ENCODE measurements at regions not wholly inside any gene's neighbourhood (a gene's known extent, or its start where the extent isn't known, plus 50 kb on each side); places are given as distances from the start of the nearest gene placed in this dataset.

GRCh38 chr2:63710732-63711131 is 122.0 kb downstream of the MDH1 start:
- Mint-ChIP-seq H3K27ac (no peak overlapping the region), H3K27me3 (peaks cover 7% of the 10 kb centered on the region), H3K4me3 (no peak overlapping the region), H3K9me3 (ENCODE audit: insufficient read depth) (no peaks in the 10 kb centered on the region), H3K4me1 (no peaks in the 10 kb centered on the region)
- CTCF ChIA-PET: no interaction called here
- Histone ChIP-seq H3K4me3 (ENCODE audit: control extremely low read depth in 1 of 5, extremely low read depth in 1 of 5, insufficient read depth in 1 of 5, low read depth in 2 of 5, low read length in 4 of 5) (no peak overlapping the region), H3K9ac (ENCODE audit: low read length) (no peak overlapping the region), H3K27ac (ENCODE audit: low read length in 2 of 2) (no peak overlapping the region), H3K9me3 (ENCODE audit: control extremely low read depth in 1 of 3, control insufficient read depth in 2 of 3, insufficient read depth in 1 of 3, low read length in 2 of 3) (no peaks in the 10 kb centered on the region), H3K4me1 (ENCODE audit: control insufficient read depth in 2 of 2, insufficient read depth in 2 of 2, low read length in 2 of 2) (no peaks in the 10 kb centered on the region), H3K79me2 (ENCODE audit: control insufficient read depth, insufficient read depth, low read length) (no peaks in the 10 kb centered on the region), H4K20me1 (ENCODE audit: control insufficient read depth, insufficient read depth, low read length, poor library complexity, severe bottlenecking) (no peaks in the 10 kb centered on the region), H3K27me3 (replicated peaks in 1 of 4; ENCODE audit: control extremely low read depth in 1 of 4, control insufficient read depth in 3 of 4, insufficient read depth in 4 of 4, low read length in 3 of 4) (no peaks in the 10 kb centered on the region), H2AFZ (ENCODE audit: insufficient read depth, low read depth, low read length, poor library complexity, severe bottlenecking) (no peak overlapping the region), H3K4me2 (replicated peaks; ENCODE audit: low read depth, low read length, poor library complexity, severe bottlenecking) (no peak overlapping the region), H3K36me3 (replicated peaks in 1 of 2; ENCODE audit: control extremely low read depth in 1 of 2, control insufficient read depth in 1 of 2, extremely low read depth in 1 of 2, insufficient read depth in 2 of 2, low read length in 1 of 2) (no peaks in the 10 kb centered on the region)
- no peak for TF ChIP-seq CTCF (IDR thresholded peaks at IDR 0.05)
- no peak for TF ChIP-seq EZH2 (IDR thresholded peaks at IDR 0.05; ENCODE audit: borderline replicate concordance, insufficient read depth, low read depth, low read length, poor library complexity, severe bottlenecking)
- DNase-seq (no peak), ATAC-seq (ENCODE audit: low read depth) (no peak)
- intact Hi-C loops (cut with micrococcal nuclease): no loop called here
- WGBS (ENCODE audit: insufficient coverage): no CpG with 5 or more reads among the region's 1 CpG
- POLR2A ChIA-PET: no interaction called here

GRCh38 chr2:63712748-63713147 is 124.0 kb downstream of the MDH1 start:
- H4K20me1 ChIP-seq (ENCODE audit: control insufficient read depth, insufficient read depth, low read length, poor library complexity, severe bottlenecking): no peaks in the 10 kb centered on the region
- 100% methylated on average over 1 of the region's 2 CpGs for WGBS (ENCODE audit: insufficient coverage)
- Mint-ChIP-seq H3K27me3 (peaks cover 10% of the 10 kb centered on the region), H3K4me1 (no peaks in the 10 kb centered on the region), H3K9me3 (ENCODE audit: insufficient read depth) (no peaks in the 10 kb centered on the region), H3K4me3 (no peak overlapping the region), H3K27ac (no peak overlapping the region)
- no peaks in the 10 kb centered on the region for H3K79me2 ChIP-seq (ENCODE audit: control insufficient read depth, insufficient read depth, low read length)
- no peak overlapping the region for H2AFZ ChIP-seq (ENCODE audit: insufficient read depth, low read depth, low read length, poor library complexity, severe bottlenecking)
- H3K9me3 ChIP-seq (ENCODE audit: control extremely low read depth in 1 of 3, control insufficient read depth in 2 of 3, insufficient read depth in 1 of 3, low read length in 2 of 3): no peaks in the 10 kb centered on the region
- DNase-seq: no peak
- no peak for ATAC-seq (ENCODE audit: low read depth)
- no peaks in the 10 kb centered on the region for H3K36me3 ChIP-seq (replicated peaks in 1 of 2; ENCODE audit: control extremely low read depth in 1 of 2, control insufficient read depth in 1 of 2, extremely low read depth in 1 of 2, insufficient read depth in 2 of 2, low read length in 1 of 2)
- H3K9ac ChIP-seq (ENCODE audit: low read length): no peak overlapping the region
- H3K4me2 ChIP-seq (replicated peaks; ENCODE audit: low read depth, low read length, poor library complexity, severe bottlenecking): no peak overlapping the region
- H3K4me1 ChIP-seq (ENCODE audit: control insufficient read depth in 2 of 2, insufficient read depth in 2 of 2, low read length in 2 of 2): no peaks in the 10 kb centered on the region
- H3K27me3 ChIP-seq (replicated peaks in 1 of 4; ENCODE audit: control extremely low read depth in 1 of 4, control insufficient read depth in 3 of 4, insufficient read depth in 4 of 4, low read length in 3 of 4): no peaks in the 10 kb centered on the region
- no peak overlapping the region for H3K27ac ChIP-seq (ENCODE audit: low read length in 2 of 2)
- CTCF ChIA-PET: interaction anchor here (0.5 to 1.7 kb wide), 2 partner anchors 11 to 20 kb away, joined by 3 read pairs; no protein-coding TSS in a partner anchor
- POLR2A ChIA-PET: no interaction called here
- no peak overlapping the region for H3K4me3 ChIP-seq (ENCODE audit: control extremely low read depth in 1 of 5, extremely low read depth in 1 of 5, insufficient read depth in 1 of 5, low read depth in 2 of 5, low read length in 4 of 5)
- TF ChIP-seq EZH2 (IDR thresholded peaks at IDR 0.05; ENCODE audit: borderline replicate concordance, insufficient read depth, low read depth, low read length, poor library complexity, severe bottlenecking): no peak
- TF ChIP-seq CTCF (IDR thresholded peaks at IDR 0.05): no peak
- intact Hi-C loops (cut with micrococcal nuclease): no loop called here

Measured in B cell (primary cell).